ENCODE measurements at regions not wholly inside any gene's neighbourhood (a gene's known extent, or its start where the extent isn't known, plus 50 kb on each side); places are given as distances from the start of the nearest gene placed in this dataset.

DNA sequence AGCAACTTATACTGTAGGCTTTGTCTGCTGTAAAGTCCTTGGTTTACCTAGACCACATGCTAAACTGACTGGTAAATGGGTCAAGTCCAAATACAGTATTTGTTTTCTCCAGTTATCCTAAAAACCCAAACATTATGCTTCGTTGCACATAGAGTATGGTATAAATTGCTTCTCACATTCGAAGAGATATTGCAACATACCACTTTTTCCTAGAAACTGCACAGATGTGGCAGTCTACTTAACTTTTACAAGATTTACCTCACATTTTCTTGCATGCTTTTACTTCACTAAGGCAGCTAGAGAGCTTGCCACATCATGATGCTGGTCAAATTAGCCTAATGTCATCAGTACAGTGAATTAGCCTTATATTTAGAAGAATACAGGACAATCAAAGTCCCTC is 66.0 kb upstream of the SCN7A start:
- H3K4me3 ChIP-seq (ENCODE audit: insufficient read length, low read depth): no peak overlapping the region
- no peak for DNase-seq (ENCODE audit: low read depth, low spot score)
- no peak overlapping the region for H3K9ac ChIP-seq (ENCODE audit: insufficient read length, low read depth)
- no peaks in the 10 kb centered on the region for H3K36me3 ChIP-seq (ENCODE audit: insufficient read depth, insufficient read length, low read length)
- TF ChIP-seq YY1 (IDR thresholded peaks at IDR 0.05; ENCODE audit: insufficient read depth, insufficient read length) (no peak), ZNF274 (IDR thresholded peaks at IDR 0.05; ENCODE audit: low read depth, low read length) (no peak), SUZ12 (IDR thresholded peaks at IDR 0.05; ENCODE audit: extremely low read depth, insufficient read depth, insufficient read length) (no peak)
- H3K4me1 ChIP-seq (ENCODE audit: insufficient read depth, insufficient read length): no peaks in the 10 kb centered on the region
- no peaks in the 10 kb centered on the region for H3K27me3 ChIP-seq (ENCODE audit: insufficient read depth, insufficient read length)
- no peaks in the 10 kb centered on the region for H3K9me3 ChIP-seq (ENCODE audit: insufficient read depth, low read length)

DNA sequence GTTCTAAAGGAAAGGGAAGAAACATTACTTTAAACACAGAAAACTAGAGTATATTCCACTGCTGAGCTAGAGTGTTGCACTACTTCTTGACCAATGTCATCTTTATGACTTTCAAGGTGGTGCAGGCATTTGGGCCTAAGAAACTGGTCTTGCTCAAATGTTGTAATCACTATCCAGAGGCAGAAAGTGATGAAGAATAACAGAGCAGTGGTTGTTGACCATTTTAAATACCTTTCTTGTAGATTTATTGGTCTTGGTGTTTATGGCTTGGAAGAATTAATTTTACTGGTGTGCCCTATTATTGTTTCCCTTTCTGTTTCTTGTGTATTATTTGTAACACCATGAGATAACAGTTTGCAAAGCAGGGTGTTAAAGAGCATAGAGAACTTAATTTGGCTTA is 56.9 kb upstream of the SCN7A start:
- no peak overlapping the region for H3K4me3 ChIP-seq (ENCODE audit: insufficient read length, low read depth)
- H3K36me3 ChIP-seq (ENCODE audit: insufficient read depth, insufficient read length, low read length): no peaks in the 10 kb centered on the region
- H3K4me1 ChIP-seq (ENCODE audit: insufficient read depth, insufficient read length): no peaks in the 10 kb centered on the region
- H3K9me3 ChIP-seq (ENCODE audit: insufficient read depth, low read length): no peaks in the 10 kb centered on the region
- H3K9ac ChIP-seq (ENCODE audit: insufficient read length, low read depth): no peak overlapping the region
- no peak for TF ChIP-seq SUZ12 (IDR thresholded peaks at IDR 0.05; ENCODE audit: extremely low read depth, insufficient read depth, insufficient read length)
- TF ChIP-seq ZNF274 (IDR thresholded peaks at IDR 0.05; ENCODE audit: low read depth, low read length): no peak
- TF ChIP-seq YY1 (IDR thresholded peaks at IDR 0.05; ENCODE audit: insufficient read depth, insufficient read length): no peak
- no peak for DNase-seq (ENCODE audit: low read depth, low spot score)
- H3K27me3 ChIP-seq (ENCODE audit: insufficient read depth, insufficient read length): no peaks in the 10 kb centered on the region

DNA sequence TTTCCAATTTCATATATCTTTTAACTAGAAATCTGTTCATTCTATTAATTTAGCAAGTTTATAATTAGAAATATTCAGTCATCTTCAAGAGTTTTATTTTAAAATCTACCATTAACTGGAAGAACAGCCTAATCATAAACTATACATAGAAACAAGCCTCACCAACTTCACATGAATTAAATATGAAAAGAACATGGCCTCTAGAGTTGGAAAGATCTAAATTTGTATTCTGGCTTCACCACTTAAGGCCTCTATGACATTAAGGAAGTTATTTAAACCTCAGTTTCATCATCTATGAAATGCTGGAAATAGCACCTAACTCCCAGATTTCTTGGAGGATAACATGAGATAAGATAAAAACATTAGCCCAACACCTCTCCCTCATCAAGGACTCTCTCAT is 51.4 kb upstream of the SCN7A start:
- H3K27me3 ChIP-seq (ENCODE audit: insufficient read depth, insufficient read length): no peaks in the 10 kb centered on the region
- H3K9ac ChIP-seq (ENCODE audit: insufficient read length, low read depth): no peak overlapping the region
- TF ChIP-seq YY1 (IDR thresholded peaks at IDR 0.05; ENCODE audit: insufficient read depth, insufficient read length) (no peak), ZNF274 (IDR thresholded peaks at IDR 0.05; ENCODE audit: low read depth, low read length) (no peak), SUZ12 (IDR thresholded peaks at IDR 0.05; ENCODE audit: extremely low read depth, insufficient read depth, insufficient read length) (no peak)
- DNase-seq (ENCODE audit: low read depth, low spot score): no peak
- H3K4me1 ChIP-seq (ENCODE audit: insufficient read depth, insufficient read length): no peaks in the 10 kb centered on the region
- no peaks in the 10 kb centered on the region for H3K36me3 ChIP-seq (ENCODE audit: insufficient read depth, insufficient read length, low read length)
- H3K9me3 ChIP-seq (ENCODE audit: insufficient read depth, low read length): no peaks in the 10 kb centered on the region
- no peak overlapping the region for H3K4me3 ChIP-seq (ENCODE audit: insufficient read length, low read depth)

Data from NT2/D1 (cell line).